ENCODE measurements at regions not wholly inside any gene's neighbourhood (a gene's known extent, or its start where the extent isn't known, plus 50 kb on each side); places are given as distances from the start of the nearest gene placed in this dataset.

DNA sequence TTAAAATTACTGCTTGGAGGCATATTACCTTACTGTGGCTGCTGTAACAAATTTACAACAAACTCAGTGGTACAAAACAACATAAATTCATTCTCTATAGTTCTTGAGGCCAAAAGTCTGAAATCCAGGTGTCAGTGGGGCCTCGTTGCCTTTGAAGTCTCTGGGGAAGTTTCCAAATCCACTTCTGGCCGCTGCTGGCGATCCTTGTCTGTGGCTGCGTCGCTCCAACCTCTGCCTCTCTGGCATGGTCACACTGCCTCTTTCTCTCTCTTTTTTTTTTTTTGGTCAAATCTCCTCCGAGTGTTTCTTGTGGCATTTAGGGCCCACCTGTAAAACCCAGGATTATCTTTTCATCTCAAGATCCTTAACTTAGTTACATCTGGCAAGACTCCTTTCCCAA lies 182.8 kb downstream of the ST6GAL2 start:
- H3K4me3 ChIP-seq (ENCODE audit: low read depth, poor library complexity, severe bottlenecking), result no peak overlapping the region
- DNase-seq (ENCODE audit: low spot score in 2 of 2), result no peak
- intact Hi-C loops (cut with DNase I; ENCODE audit: low total_unique reads), result no loop called here
- TF ChIP-seq POLR2A (IDR thresholded peaks at IDR 0.05), result no peak
- TF ChIP-seq, protein P1, sequence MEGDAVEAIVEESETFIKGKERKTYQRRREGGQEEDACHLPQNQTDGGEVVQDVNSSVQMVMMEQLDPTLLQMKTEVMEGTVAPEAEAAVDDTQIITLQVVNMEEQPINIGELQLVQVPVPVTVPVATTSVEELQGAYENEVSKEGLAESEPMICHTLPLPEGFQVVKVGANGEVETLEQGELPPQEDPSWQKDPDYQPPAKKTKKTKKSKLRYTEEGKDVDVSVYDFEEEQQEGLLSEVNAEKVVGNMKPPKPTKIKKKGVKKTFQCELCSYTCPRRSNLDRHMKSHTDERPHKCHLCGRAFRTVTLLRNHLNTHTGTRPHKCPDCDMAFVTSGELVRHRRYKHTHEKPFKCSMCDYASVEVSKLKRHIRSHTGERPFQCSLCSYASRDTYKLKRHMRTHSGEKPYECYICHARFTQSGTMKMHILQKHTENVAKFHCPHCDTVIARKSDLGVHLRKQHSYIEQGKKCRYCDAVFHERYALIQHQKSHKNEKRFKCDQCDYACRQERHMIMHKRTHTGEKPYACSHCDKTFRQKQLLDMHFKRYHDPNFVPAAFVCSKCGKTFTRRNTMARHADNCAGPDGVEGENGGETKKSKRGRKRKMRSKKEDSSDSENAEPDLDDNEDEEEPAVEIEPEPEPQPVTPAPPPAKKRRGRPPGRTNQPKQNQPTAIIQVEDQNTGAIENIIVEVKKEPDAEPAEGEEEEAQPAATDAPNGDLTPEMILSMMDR (IDR thresholded peaks at IDR 0.05), result no peak
- WGBS, 2 donors, result 35 to 59% methylated on average over 6 of the region's 6 CpGs

DNA sequence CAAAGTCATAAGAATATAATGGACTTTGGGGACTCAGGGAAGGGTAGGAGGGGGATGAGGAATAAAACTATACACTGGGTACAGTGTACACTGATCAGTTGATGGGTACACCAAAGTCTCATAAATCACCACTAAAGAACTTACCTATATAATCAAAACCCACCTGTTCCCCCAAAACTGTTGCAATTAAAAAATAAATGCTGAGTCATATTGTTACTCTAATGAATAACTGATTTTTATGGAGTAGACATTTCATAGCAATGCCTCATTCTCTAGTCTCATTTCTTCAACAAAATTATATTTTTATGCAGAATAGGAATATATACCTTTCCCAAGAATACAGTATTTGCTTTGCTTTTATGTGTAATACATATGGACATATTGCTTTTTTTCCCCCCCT lies 181.2 kb downstream of the ST6GAL2 start:
- H3K4me3 ChIP-seq (ENCODE audit: low read depth, poor library complexity, severe bottlenecking), result no peak overlapping the region
- DNase-seq (ENCODE audit: low spot score in 2 of 2), result no peak
- intact Hi-C loops (cut with DNase I; ENCODE audit: low total_unique reads), result no loop called here
- TF ChIP-seq, protein P1 (IDR thresholded peaks at IDR 0.05), result no peak
- TF ChIP-seq POLR2A (IDR thresholded peaks at IDR 0.05), result no peak

DNA sequence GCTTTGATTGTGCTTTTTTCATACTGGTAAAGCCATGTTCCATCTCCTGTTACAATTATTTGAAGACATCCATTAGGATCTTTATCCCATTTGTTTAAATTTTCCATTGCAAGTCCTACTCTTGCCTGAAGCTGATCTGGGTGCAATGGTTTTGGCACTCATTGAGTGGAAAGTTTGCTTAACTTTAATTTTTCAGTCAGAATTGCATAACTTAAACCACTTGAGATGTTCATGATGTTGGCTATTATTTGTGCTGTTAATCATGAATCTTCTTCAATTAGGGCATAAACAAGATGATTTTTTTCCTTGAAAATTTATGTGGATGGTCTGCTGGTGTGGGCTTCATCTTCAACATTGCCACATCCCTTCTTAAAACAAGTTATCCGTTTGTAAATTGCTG lies 180.1 kb downstream of the ST6GAL2 start:
- DNase-seq (ENCODE audit: low spot score in 2 of 2), result no peak
- TF ChIP-seq, protein P1 (IDR thresholded peaks at IDR 0.05), result no peak
- TF ChIP-seq POLR2A (IDR thresholded peaks at IDR 0.05), result no peak
- 36 to 42% methylated on average over 1 of the region's 1 CpG for WGBS, 2 donors
- H3K4me3 ChIP-seq (ENCODE audit: low read depth, poor library complexity, severe bottlenecking), result no peak overlapping the region
- intact Hi-C loops (cut with DNase I; ENCODE audit: low total_unique reads), result no loop called here

DNA sequence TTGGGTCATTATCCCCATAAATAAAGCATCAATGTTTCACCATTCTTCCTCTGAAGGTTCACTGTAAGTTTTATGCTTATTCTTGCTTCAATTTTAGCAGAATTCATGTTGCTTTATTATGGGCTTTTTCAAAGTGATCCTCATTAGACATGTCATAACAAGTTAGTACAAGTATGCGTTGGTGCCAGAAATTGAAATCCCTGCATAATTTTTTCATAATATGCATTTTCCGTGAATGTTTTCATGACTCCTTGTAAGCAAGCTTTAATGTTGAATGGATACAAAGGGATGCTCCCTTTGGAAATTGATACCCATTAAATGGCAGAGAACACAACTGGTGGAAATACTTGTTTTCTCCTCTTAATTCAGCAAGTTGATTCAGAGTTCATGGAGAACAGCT lies 179.7 kb downstream of the ST6GAL2 start:
- WGBS, 2 donors, result 42 to 50% methylated on average over 2 of the region's 2 CpGs
- no peak for DNase-seq (ENCODE audit: low spot score in 2 of 2)
- H3K4me3 ChIP-seq (ENCODE audit: low read depth, poor library complexity, severe bottlenecking), result no peak overlapping the region
- no peak for TF ChIP-seq POLR2A (IDR thresholded peaks at IDR 0.05)
- TF ChIP-seq, protein P1 (IDR thresholded peaks at IDR 0.05), result no peak
- intact Hi-C loops (cut with DNase I; ENCODE audit: low total_unique reads), result no loop called here

DNA sequence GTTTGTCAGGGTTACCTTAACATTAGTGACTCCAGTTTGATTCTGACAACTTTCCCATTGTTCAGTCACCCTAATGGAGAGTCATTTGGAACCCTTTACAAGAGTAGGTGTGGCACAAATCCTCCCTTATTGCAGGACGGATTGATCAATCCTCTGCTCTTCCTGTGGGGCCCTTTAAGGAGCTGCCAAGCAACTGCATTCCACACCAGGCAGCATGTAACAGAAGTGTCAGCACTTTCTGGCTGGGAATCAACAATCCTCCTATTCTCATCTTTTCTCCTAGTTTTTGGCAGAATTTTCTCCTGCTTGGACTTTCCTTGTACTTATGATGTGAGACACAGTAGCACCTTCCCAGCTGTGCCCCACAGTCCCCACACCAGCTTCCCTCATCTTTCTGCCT lies 177.8 kb downstream of the ST6GAL2 start:
- no peak overlapping the region for H3K4me3 ChIP-seq (ENCODE audit: low read depth, poor library complexity, severe bottlenecking)
- 0% methylated on average over 1 of the region's 1 CpG for WGBS, 2 donors
- intact Hi-C loops (cut with DNase I; ENCODE audit: low total_unique reads), result no loop called here
- no peak for TF ChIP-seq POLR2A (IDR thresholded peaks at IDR 0.05)
- TF ChIP-seq, protein P1 (IDR thresholded peaks at IDR 0.05), result no peak
- DNase-seq (ENCODE audit: low spot score in 2 of 2), result no peak

DNA sequence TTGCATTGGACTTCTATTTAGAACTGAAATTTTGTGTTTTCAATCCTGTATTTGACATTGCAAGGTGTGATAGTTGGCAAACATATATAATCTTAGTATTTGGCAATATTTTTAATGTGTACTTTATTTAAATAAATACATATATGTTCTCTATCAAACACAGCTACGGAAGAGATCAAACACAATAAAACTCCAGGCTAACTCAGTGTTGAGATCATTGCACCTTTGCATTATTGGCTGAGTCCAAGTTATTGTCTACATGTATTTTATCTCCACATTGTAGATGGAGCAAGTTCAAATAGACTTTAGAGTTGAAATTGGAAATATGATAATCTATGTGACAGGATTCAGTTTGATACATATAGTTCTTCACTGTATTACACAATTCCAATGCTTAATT lies 176.7 kb downstream of the ST6GAL2 start:
- TF ChIP-seq POLR2A (IDR thresholded peaks at IDR 0.05), result no peak
- TF ChIP-seq, protein P1 (IDR thresholded peaks at IDR 0.05), result no peak
- intact Hi-C loops (cut with DNase I; ENCODE audit: low total_unique reads), result no loop called here
- H3K4me3 ChIP-seq (ENCODE audit: low read depth, poor library complexity, severe bottlenecking), result no peak overlapping the region
- WGBS, 2 donors, result 82 to 87% methylated on average over 1 of the region's 1 CpG
- DNase-seq (ENCODE audit: low spot score in 2 of 2), result no peak

Data from lower leg skin (tissue), 4 donors.